BLaER1 treated with 17β-estradiol and CSF1 and Interleukin-3, amounts not matched to agents 10 nM and 100 nM (cell line): ENCODE measurements at regions not wholly inside any gene's neighbourhood (a gene's known extent, or its start where the extent isn't known, plus 50 kb on each side); places are given as distances from the start of the nearest gene placed in this dataset.

ENCODE experiments used
- H3K27ac ChIP-seq, 11 experiments: shearing (Covaris generic); formaldehyde crosslinking; 2 replicates each; pipeline ENCODE4 v1.8.1; 2022
- H3K27me3 ChIP-seq, 11 experiments: shearing (Covaris generic); formaldehyde crosslinking; 2 replicates each; pipeline ENCODE4 v1.8.1; 2022
- H3K36me3 ChIP-seq, 11 experiments: shearing (Covaris generic); formaldehyde crosslinking; 2 replicates each; pipeline ENCODE4 v1.8.1; 2022
- H3K4me1 ChIP-seq, 10 experiments: shearing (Covaris generic); formaldehyde crosslinking; 2 replicates each; pipeline ENCODE4 v1.8.1; 2022
- H3K4me2 ChIP-seq, 11 experiments: shearing (Covaris generic); formaldehyde crosslinking; 2 replicates each; pipeline ENCODE4 v1.8.1; 2022
- H3K4me3 ChIP-seq, 10 experiments: shearing (Covaris generic); formaldehyde crosslinking; 2 replicates each; pipeline ENCODE4 v1.8.1; 2022
- H3K9ac ChIP-seq, 11 experiments: shearing (Covaris generic); formaldehyde crosslinking; 2 replicates each; pipeline ENCODE4 v1.8.1; 2022
- H3K9me3 ChIP-seq, 11 experiments: shearing (Covaris generic); formaldehyde crosslinking; replicated peaks in 1 of 11; 2 replicates each; pipeline ENCODE4 v1.8.1; 2022
- H4K20me1 ChIP-seq, 11 experiments: shearing (Covaris generic); formaldehyde crosslinking; 2 replicates each; pipeline ENCODE4 v1.8.1; 2022
- Cebpa-rat ChIP-seq, 11 experiments: shearing (Covaris generic); IDR thresholded peaks; 2 replicates each; pipeline ENCODE4 v1.8.1; 2022

DNA sequence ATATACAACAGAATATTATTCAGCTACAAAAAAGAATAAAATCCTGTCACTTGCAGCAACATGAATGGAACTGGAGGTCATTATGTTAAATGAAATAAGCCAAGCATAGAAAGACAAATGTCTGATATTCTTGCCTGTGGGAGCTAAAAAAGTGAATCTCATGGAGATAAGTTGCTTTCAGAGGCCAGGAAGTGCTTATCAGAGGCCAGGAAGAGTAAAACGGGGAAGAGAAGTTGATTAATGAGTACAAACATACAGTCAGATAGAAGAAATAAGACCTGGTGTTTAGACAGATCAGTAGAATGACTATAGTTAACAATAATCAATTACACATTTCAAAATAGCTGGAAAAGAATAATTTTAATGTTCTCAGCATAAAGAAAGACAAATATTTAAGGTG is 54.4 kb upstream of the CPHXL start:
- no peak for TF ChIP-seq Cebpa-rat (IDR thresholded peaks at IDR 0.05)

DNA sequence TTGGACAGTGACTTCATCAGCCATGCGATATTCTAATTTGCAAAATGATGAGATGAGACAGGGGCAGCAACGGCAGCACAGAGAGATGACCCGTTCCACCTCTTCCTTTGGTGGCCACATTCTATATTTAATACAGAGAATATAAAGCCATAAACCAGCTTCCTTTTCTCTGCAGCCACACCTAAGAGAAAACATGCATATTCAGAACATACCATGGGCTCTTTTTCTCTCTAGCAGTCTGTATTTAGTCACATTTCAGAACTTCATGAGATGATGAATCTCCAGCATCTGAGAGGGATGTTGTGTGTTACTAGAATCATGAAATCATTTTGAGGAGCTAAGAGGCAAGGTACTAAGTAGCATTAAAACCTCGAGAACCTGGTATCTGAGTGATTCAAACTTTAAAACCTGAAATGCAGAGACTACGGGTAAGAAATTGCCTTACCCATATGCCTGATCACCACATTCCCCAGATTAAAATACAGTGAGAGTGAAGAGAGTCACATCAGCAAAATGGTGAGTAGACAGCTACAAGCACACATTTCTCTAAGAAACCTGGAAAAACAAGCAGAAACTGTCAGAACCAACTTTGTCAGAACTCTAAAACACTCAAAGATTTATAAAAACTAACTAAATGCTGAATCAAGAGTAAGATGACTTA is 55.5 kb upstream of the CPHXL start:
- Histone ChIP-seq H3K4me1 (peaks cover 0 to 14% (median 0%) of the 10 kb centered on the region in 10 experiments; a peak in 4 of 20 replicates), H3K36me3 (no peaks in the 10 kb centered on the region), H3K27me3 (no peaks in the 10 kb centered on the region), H3K27ac (no peak overlapping the region), H3K4me2 (peak overlapping the region in 2 of 11 experiments; percentile 26 to 46; a peak in 3 of 22 replicates), H3K9ac (no peak overlapping the region), H4K20me1 (no peaks in the 10 kb centered on the region), H3K9me3 (no peaks in the 10 kb centered on the region), H3K4me3 (no peak overlapping the region)
- TF ChIP-seq Cebpa-rat (IDR thresholded peaks at IDR 0.05), result no peak

More for the DNA sequence above, 54.4 kb upstream of the CPHXL start:
- H3K4me3 ChIP-seq, result no peak overlapping the region
- no peaks in the 10 kb centered on the region for H4K20me1 ChIP-seq
- H3K27ac ChIP-seq, result no peak overlapping the region
- H3K4me1 ChIP-seq, result peaks cover 0 to 14% (median 0%) of the 10 kb centered on the region in 10 experiments; a peak in 6 of 20 replicates
- H3K4me2 ChIP-seq, result no peak overlapping the region
- H3K27me3 ChIP-seq, result no peaks in the 10 kb centered on the region
- H3K9me3 ChIP-seq, result no peaks in the 10 kb centered on the region
- no peak overlapping the region for H3K9ac ChIP-seq
- no peaks in the 10 kb centered on the region for H3K36me3 ChIP-seq

DNA sequence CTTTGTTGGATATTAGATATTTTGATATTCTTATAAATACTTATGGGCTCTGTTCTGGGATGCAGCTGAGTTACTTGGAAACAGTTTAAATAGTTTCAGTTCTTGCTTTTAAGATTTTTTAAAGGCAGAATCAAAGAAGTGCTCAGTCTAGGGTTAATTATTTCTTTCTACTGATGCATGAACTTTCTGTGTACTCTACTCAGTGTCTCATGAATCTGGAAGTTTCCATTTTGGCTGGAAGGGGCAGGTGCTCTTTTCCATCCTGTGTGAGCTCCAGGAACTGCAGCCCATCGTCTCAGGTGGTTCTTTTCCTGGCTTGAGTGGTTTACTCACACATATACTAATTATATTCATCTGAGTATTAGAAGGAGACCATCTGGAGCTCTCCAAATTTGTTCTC is 61.1 kb upstream of the CPHXL start:
- Histone ChIP-seq H3K4me1 (peaks cover 0 to 15% (median 0%) of the 10 kb centered on the region in 10 experiments; a peak in 5 of 20 replicates), H3K27ac (no peak overlapping the region), H4K20me1 (no peaks in the 10 kb centered on the region), H3K4me2 (peak overlapping the region in 2 of 11 experiments; percentile 1 to 36; a peak in 3 of 22 replicates), H3K36me3 (no peaks in the 10 kb centered on the region), H3K9ac (no peak overlapping the region), H3K27me3 (no peaks in the 10 kb centered on the region), H3K9me3 (no peaks in the 10 kb centered on the region), H3K4me3 (no peak overlapping the region)
- TF ChIP-seq Cebpa-rat (IDR thresholded peaks at IDR 0.05), result no peak

DNA sequence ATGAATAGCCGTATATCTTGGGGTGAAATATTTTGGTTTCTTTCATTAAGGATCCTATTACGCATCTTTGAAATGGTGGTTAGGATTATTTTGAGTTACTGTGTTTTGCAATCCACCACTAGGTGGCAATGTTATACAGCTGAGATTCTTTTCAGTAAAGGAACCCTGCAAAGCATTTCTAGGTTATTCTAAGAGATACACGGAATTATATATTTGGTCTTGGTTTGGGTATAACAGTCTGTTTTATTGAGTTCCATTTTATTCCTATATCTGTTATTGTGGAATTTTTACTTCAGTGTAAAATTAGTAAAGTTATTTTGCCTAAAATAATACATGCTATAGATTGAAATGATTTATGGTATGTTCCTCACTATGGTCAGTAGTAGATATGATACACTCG is 62.9 kb upstream of the CPHXL start:
- Histone ChIP-seq H3K9ac (no peak overlapping the region), H3K4me1 (peaks cover 0 to 27% (median 1%) of the 10 kb centered on the region in 10 experiments; a peak in 8 of 20 replicates), H3K4me2 (no peak overlapping the region), H3K9me3 (no peaks in the 10 kb centered on the region), H3K27ac (no peak overlapping the region), H4K20me1 (no peaks in the 10 kb centered on the region), H3K36me3 (no peaks in the 10 kb centered on the region), H3K4me3 (no peak overlapping the region), H3K27me3 (no peaks in the 10 kb centered on the region)
- TF ChIP-seq Cebpa-rat (IDR thresholded peaks at IDR 0.05), result no peak

DNA sequence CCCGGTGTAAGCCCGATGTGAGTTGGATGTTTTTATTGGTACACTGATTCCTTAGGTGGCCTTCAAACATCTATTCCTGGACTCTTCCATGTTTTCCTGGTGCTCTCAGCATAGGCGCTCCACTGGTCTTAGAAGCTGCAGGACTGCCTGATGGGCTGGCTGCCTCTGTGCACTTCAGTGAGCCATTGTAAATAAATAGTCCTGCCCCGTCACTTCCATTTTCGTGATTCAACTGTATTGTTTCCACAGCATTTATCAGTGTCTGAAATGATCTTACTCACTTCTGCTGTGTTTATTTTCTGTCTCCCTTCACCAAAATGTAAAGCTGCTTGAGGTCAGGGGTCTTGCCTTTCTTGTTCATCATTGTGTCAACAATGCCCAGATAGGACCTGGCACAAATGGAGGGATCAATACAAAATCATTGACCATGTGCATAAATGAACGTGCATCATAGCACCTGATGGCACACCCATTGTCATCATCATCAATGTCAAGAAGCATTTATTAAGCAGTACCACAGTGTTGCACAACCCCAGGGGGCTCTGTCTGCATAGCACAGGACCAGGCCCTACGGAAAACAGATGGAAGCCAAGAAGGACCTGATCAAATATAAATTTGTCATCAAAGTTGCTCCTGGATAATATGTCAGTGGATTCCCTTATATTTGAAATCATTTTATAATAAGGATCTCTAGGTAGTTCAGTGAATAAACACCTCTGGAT is 66.6 kb upstream of the CPHXL start:
- H4K20me1 ChIP-seq, result no peaks in the 10 kb centered on the region
- H3K9me3 ChIP-seq, result no peaks in the 10 kb centered on the region
- peaks cover 0 to 30% (median 5%) of the 10 kb centered on the region in 10 experiments; a peak in 9 of 20 replicates for H3K4me1 ChIP-seq
- H3K36me3 ChIP-seq, result no peaks in the 10 kb centered on the region
- H3K9ac ChIP-seq, result no peak overlapping the region
- H3K4me3 ChIP-seq, result no peak overlapping the region
- H3K4me2 ChIP-seq, result peak overlapping the region in 1 of 11 experiments; percentile 72; a peak in 2 of 22 replicates
- H3K27me3 ChIP-seq, result no peaks in the 10 kb centered on the region
- TF ChIP-seq Cebpa-rat (IDR thresholded peaks at IDR 0.05), result no peak
- no peak overlapping the region for H3K27ac ChIP-seq

DNA sequence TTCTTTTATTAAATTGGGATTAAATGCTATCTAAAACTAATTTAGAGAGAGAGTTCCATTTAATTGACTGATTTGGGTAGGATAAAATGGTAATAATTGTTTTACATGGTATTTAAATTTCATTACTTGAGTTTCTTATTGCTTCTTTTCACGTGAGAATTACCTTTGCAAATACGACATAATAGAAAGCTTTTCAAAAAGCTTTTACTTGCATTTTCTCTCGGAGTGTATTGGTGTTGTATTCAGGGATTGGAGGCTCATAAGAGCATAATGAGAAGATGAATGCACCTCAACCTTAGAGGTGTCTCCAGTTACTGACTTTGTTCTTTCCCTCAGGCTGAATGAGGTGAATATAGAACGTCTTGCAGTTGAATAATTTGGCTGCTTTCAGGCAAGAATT is 67.4 kb upstream of the CPHXL start:
- Histone ChIP-seq H3K27ac (peak overlapping the region in 3 of 11 experiments; percentile 25 to 59 (median 58); a peak in 7 of 22 replicates), H3K4me2 (peak overlapping the region in 3 of 11 experiments; percentile 56 to 72 (median 62); a peak in 6 of 22 replicates), H3K27me3 (no peaks in the 10 kb centered on the region), H3K9me3 (no peaks in the 10 kb centered on the region), H3K9ac (no peak overlapping the region), H3K4me1 (peaks cover 0 to 23% (median 5%) of the 10 kb centered on the region in 10 experiments; a peak in 9 of 20 replicates), H4K20me1 (no peaks in the 10 kb centered on the region), H3K36me3 (no peaks in the 10 kb centered on the region), H3K4me3 (no peak overlapping the region)
- no peak for TF ChIP-seq Cebpa-rat (IDR thresholded peaks at IDR 0.05)

DNA sequence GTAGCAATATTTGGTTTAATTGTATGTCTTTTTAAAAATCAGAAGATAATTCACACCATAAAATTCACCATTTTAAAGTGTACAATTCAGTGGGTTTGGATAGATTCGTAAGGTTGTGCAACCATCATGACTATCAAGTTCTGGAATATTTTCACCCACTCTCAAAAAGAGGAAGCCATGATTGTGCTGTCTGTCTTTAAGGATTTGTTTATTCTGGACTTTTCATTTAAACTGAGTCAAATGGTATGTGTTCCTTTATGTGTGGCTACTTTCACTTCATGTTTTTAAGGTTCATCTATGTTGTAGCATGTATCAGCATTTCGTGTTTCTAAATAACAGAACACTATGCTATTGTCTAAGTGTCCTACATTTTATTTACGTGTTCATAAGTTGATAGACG is 68.1 kb upstream of the CPHXL start:
- H3K4me3 ChIP-seq, result no peak overlapping the region
- H3K9me3 ChIP-seq, result no peaks in the 10 kb centered on the region
- TF ChIP-seq Cebpa-rat (IDR thresholded peaks at IDR 0.05), result peak in 2 of 11 experiments; percentile 10 to 56; a peak in 2 of 22 replicates
- H3K4me2 ChIP-seq, result peak overlapping the region in 5 of 11 experiments; percentile 4 to 72 (median 58); a peak in 9 of 22 replicates
- H3K9ac ChIP-seq, result no peak overlapping the region
- H4K20me1 ChIP-seq, result no peaks in the 10 kb centered on the region
- H3K36me3 ChIP-seq, result no peaks in the 10 kb centered on the region
- H3K4me1 ChIP-seq, result peaks cover 0 to 23% (median 5%) of the 10 kb centered on the region in 10 experiments; a peak in 9 of 20 replicates
- H3K27me3 ChIP-seq, result no peaks in the 10 kb centered on the region
- peak overlapping the region in 4 of 11 experiments; percentile 25 to 61 (median 48); a peak in 9 of 22 replicates for H3K27ac ChIP-seq

DNA sequence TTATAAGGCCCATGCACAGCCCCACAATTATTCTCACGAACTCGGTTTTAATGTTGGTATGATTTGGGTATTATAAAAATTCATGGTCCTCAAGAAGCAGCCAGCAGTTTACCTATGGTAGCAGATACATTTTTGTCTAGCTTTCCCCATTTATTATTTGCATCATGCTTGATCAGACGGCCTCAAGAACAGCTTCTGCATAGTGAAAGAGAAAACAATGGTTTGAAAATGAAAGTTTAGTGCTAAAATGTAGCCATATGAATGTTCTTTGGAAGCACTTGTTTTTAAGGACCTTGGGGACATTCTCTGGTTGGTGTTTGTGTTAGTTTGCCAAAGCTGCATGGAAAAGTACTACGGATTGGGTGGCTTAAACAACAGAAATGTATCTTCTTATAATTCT is 72.4 kb upstream of the CPHXL start:
- Histone ChIP-seq H3K36me3 (no peaks in the 10 kb centered on the region), H3K27me3 (no peaks in the 10 kb centered on the region), H3K9me3 (no peaks in the 10 kb centered on the region), H4K20me1 (no peaks in the 10 kb centered on the region), H3K4me1 (peaks cover 0 to 16% (median 7%) of the 10 kb centered on the region in 10 experiments; a peak in 9 of 20 replicates), H3K4me2 (no peak overlapping the region), H3K9ac (no peak overlapping the region), H3K4me3 (no peak overlapping the region), H3K27ac (no peak overlapping the region)
- TF ChIP-seq Cebpa-rat (IDR thresholded peaks at IDR 0.05), result no peak

DNA sequence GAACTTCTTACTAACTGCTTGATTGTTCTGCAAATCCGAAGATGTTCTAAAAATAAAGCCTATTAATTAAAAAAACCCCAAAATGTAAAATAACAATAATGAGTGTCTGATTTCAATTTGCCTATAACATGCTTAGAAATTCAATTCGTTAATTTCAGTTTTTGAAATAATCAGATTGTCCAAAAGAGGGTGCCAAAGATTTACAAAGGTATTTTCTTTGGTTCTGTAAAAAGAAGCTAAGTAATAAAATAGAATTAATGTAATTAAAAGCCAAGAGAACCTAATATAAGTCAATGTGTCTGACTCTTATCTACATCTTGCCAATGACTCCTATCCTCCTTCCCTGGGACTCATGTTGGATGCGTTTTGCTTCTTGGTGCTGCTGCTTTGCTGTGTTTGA is 75.0 kb upstream of the CPHXL start:
- Histone ChIP-seq H3K4me2 (no peak overlapping the region), H4K20me1 (no peaks in the 10 kb centered on the region), H3K27ac (no peak overlapping the region), H3K4me3 (no peak overlapping the region), H3K27me3 (no peaks in the 10 kb centered on the region), H3K9ac (no peak overlapping the region), H3K4me1 (0 out of 20 replicates have a peak, but pooled peaks cover 0 to 4% (median 0%) of the 10 kb centered on the region in 10 experiments), H3K36me3 (no peaks in the 10 kb centered on the region), H3K9me3 (no peaks in the 10 kb centered on the region)
- no peak for TF ChIP-seq Cebpa-rat (IDR thresholded peaks at IDR 0.05)
